H1 (cell line): ENCODE measurements at regions not wholly inside any gene's neighbourhood (a gene's known extent, or its start where the extent isn't known, plus 50 kb on each side); places are given as distances from the start of the nearest gene placed in this dataset.

Experiments used
- CTCF ChIA-PET: fragments of 300-600 bp; sonication (Branson Sonifier 250); formaldehyde crosslinking; loops from one replicate; lab custom pipeline; 2021; ENCODE audit not compliant: partially characterized antibody; lab: Charles Lee
- POLR2A ChIA-PET: fragments of 300-600 bp; sonication (Branson Sonifier 250); formaldehyde crosslinking; loops from one replicate; lab custom pipeline; 2021; ENCODE audit warnings: inconsistent platforms; ENCODE audit not compliant: partially characterized antibody; lab: Charles Lee
- DNase-seq, 2 experiments: peaks; one replicate each; pipeline versions ENCODE4 v3.0.0 to v3.0.0-alpha.2; 2010 to 2022; ENCODE audit warnings: low spot score in 2 of 2, low read depth in 1 of 2, mixed read lengths in 1 of 2
- FAIRE-seq: peaks from 2 replicates; lab custom pipeline; 2011; peaks lifted over from hg19 to GRCh38; lab: Jason Lieb, UNC
- H2AFZ ChIP-seq: 2 replicates; pipeline ENCODE4 v1.8.1; 2012; ENCODE audit warnings: low read length, inconsistent platforms
- H2AK5ac ChIP-seq: 2 replicates; pipeline ENCODE4 v1.6.1; 2013; ENCODE audit warnings: low read depth, low read length
- H2BK120ac ChIP-seq: replicated peaks from 2 replicates; pipeline ENCODE3; 2013; ENCODE audit warnings: low read depth, low read length, inconsistent platforms
- H2BK12ac ChIP-seq: 2 replicates; pipeline ENCODE4 v1.6.1; 2013; ENCODE audit warnings: low read depth, low read length
- H2BK15ac ChIP-seq: 2 replicates; pipeline ENCODE4 v1.6.1; 2013; ENCODE audit warnings: low read length
- H2BK20ac ChIP-seq: 2 replicates; pipeline ENCODE4 v1.6.1; 2013; ENCODE audit warnings: low read length
- H2BK5ac ChIP-seq: 2 replicates; pipeline ENCODE4 v1.6.1; 2013; ENCODE audit warnings: low read depth, low read length
- H3K14ac ChIP-seq: 2 replicates; pipeline ENCODE4 v1.6.1; 2013; ENCODE audit warnings: inconsistent platforms; ENCODE audit not compliant: insufficient read length
- H3K18ac ChIP-seq: 2 replicates; pipeline ENCODE4 v1.6.1; 2013; ENCODE audit warnings: low read length; ENCODE audit errors: extremely low read depth
- H3K23ac ChIP-seq: 2 replicates; pipeline ENCODE4 v1.6.1; 2013; ENCODE audit warnings: inconsistent platforms; ENCODE audit not compliant: insufficient read length
- H3K23me2 ChIP-seq: 2 replicates; pipeline ENCODE4 v1.6.1; 2013; ENCODE audit warnings: low read depth, low read length
- H3K27ac ChIP-seq: 2 replicates; pipeline ENCODE4 v1.6.1; 2011; ENCODE audit warnings: low read depth, low read length, inconsistent platforms
- H3K27me3 ChIP-seq, 4 experiments: replicated peaks in 1 of 4; 1 replicate in 1 of 4; 2 replicates in 3 of 4; pipeline versions ENCODE4 v1.6.1 to v1.8.1; 2011 to 2013; ENCODE audit warnings: low read length in 3 of 4, mild to moderate bottlenecking in 3 of 4, inconsistent platforms in 2 of 4, mixed read lengths in 2 of 4, moderate library complexity in 1 of 4; ENCODE audit not compliant: control insufficient read depth in 3 of 4, insufficient read depth in 3 of 4; ENCODE audit errors: extremely low read depth in 1 of 4
- H3K36me3 ChIP-seq, 4 experiments: 2 replicates each; pipeline versions ENCODE4 v1.6.1 to v1.8.1; 2011 to 2013; ENCODE audit warnings: mild to moderate bottlenecking in 4 of 4, low read length in 3 of 4, moderate library complexity in 2 of 4, control low read depth in 1 of 4, inconsistent platforms in 1 of 4; ENCODE audit not compliant: insufficient read depth in 4 of 4, control insufficient read depth in 2 of 4
- H3K4ac ChIP-seq: replicated peaks from 2 replicates; pipeline ENCODE3; 2013; ENCODE audit warnings: low read length, low read depth, mixed read lengths, inconsistent platforms; ENCODE audit not compliant: insufficient read length
- H3K4me1 ChIP-seq, 4 experiments: replicated peaks in 1 of 4; 1 replicate in 1 of 4; 2 replicates in 3 of 4; pipeline versions ENCODE4 v1.6.1 to v1.8.1; 2011 to 2013; ENCODE audit warnings: low read length in 3 of 4, inconsistent platforms in 2 of 4, mixed read lengths in 1 of 4; ENCODE audit not compliant: insufficient read depth in 4 of 4, control insufficient read depth in 3 of 4
- H3K4me2 ChIP-seq, 2 experiments: 2 replicates each; pipeline versions ENCODE4 v1.6.1 to v1.8.1; 2011 to 2013; ENCODE audit warnings: low read depth in 2 of 2, low read length in 2 of 2, control low read depth in 1 of 2, inconsistent platforms in 1 of 2, mild to moderate bottlenecking in 1 of 2; ENCODE audit not compliant: insufficient read depth in 1 of 2
- H3K4me3 ChIP-seq, 4 experiments: fragments of 200-600, 300-600 bp in 1 of 4; sonication (generic), shearing (Covaris generic), sonication (Bioruptor Twin) in 1 of 4; 2 replicates each; pipeline versions ENCODE4 v1.5.1 to v1.8.1; 2011 to 2016; ENCODE audit warnings: low read length in 4 of 4, low read depth in 3 of 4, control low read depth in 2 of 4, inconsistent platforms in 2 of 4, mild to moderate bottlenecking in 2 of 4, mixed read lengths in 1 of 4, moderate library complexity in 1 of 4; ENCODE audit not compliant: insufficient read depth in 2 of 4; ENCODE audit errors: extremely low read depth in 1 of 4
- H3K56ac ChIP-seq: replicated peaks from 2 replicates; pipeline ENCODE3; 2013; ENCODE audit warnings: low read depth, mild to moderate bottlenecking, mixed read lengths, low read length, inconsistent platforms; ENCODE audit not compliant: insufficient read length
- H3K79me1 ChIP-seq: 2 replicates; pipeline ENCODE4 v1.6.1; 2013; ENCODE audit warnings: low read depth, low read length, control low read depth
- H3K79me2 ChIP-seq, 2 experiments: 2 replicates each; pipeline versions ENCODE4 v1.6.1 to v1.8.1; 2012 to 2013; ENCODE audit warnings: low read length in 2 of 2, mild to moderate bottlenecking in 2 of 2, inconsistent platforms in 1 of 2; ENCODE audit not compliant: insufficient read depth in 2 of 2, control insufficient read depth in 1 of 2
- H3K9ac ChIP-seq, 4 experiments: replicated peaks in 1 of 4; 1 replicate in 1 of 4; 2 replicates in 3 of 4; pipeline versions ENCODE4 v1.6.1 to v1.8.1; 2011 to 2013; ENCODE audit warnings: low read depth in 3 of 4, low read length in 3 of 4, control low read depth in 2 of 4, mild to moderate bottlenecking in 2 of 4, moderate library complexity in 2 of 4, inconsistent platforms in 1 of 4; ENCODE audit errors: extremely low read depth in 1 of 4
- H3K9me3 ChIP-seq, 2 experiments: 2 replicates each; pipeline versions ENCODE4 v1.6.1 to v1.8.1; 2012 to 2013; ENCODE audit warnings: mild to moderate bottlenecking in 2 of 2, moderate library complexity in 2 of 2, control low read depth in 1 of 2, inconsistent platforms in 1 of 2, low read depth in 1 of 2, low read length in 1 of 2, mixed read lengths in 1 of 2; ENCODE audit not compliant: insufficient read depth in 2 of 2
- H4K20me1 ChIP-seq, 2 experiments: replicated peaks in 1 of 2; 2 replicates each; pipeline versions ENCODE3 to v1.8.1; 2011 to 2013; ENCODE audit warnings: inconsistent platforms in 2 of 2, low read length in 2 of 2, mild to moderate bottlenecking in 1 of 2; ENCODE audit not compliant: insufficient read depth in 2 of 2, control insufficient read depth in 1 of 2
- H4K5ac ChIP-seq: 2 replicates; pipeline ENCODE4 v1.6.1; 2013; ENCODE audit warnings: low read length, low read depth, mixed read lengths, inconsistent platforms; ENCODE audit not compliant: insufficient read length
- H4K8ac ChIP-seq: 2 replicates; pipeline ENCODE4 v1.8.0; 2013; ENCODE audit warnings: mild to moderate bottlenecking, moderate library complexity, low read length, inconsistent platforms; ENCODE audit not compliant: insufficient read depth; ENCODE audit errors: extremely low read depth
- H4K91ac ChIP-seq: replicated peaks from 2 replicates; pipeline ENCODE3; 2013; ENCODE audit warnings: low read length, mixed read lengths, inconsistent platforms; ENCODE audit not compliant: insufficient read length
- ATF2 ChIP-seq: IDR thresholded peaks from 2 replicates; pipeline ENCODE4 v1.6.1; 2012; ENCODE audit warnings: low read length, inconsistent platforms
- CREB1 ChIP-seq: IDR thresholded peaks from 2 replicates; pipeline ENCODE4 v1.6.1; 2012; ENCODE audit warnings: inconsistent platforms
- CTBP2 ChIP-seq: IDR thresholded peaks from 2 replicates; pipeline ENCODE4 v1.7.0; 2011; ENCODE audit warnings: borderline replicate concordance, mild to moderate bottlenecking, moderate library complexity, mixed read lengths, low read length; ENCODE audit not compliant: insufficient read depth, insufficient read length
- EGR1 ChIP-seq: IDR thresholded peaks from 2 replicates; pipeline ENCODE4 v1.6.1; 2011; ENCODE audit warnings: low read depth, low read length, borderline replicate concordance
- MAFK ChIP-seq: IDR thresholded peaks from 2 replicates; pipeline ENCODE4 v1.6.1; 2012; ENCODE audit warnings: low read depth, mild to moderate bottlenecking, improper control_type of control experiment, low read length
- RBBP5 ChIP-seq: IDR thresholded peaks from 2 replicates; pipeline ENCODE4 v1.7.1; 2012; ENCODE audit warnings: low read depth, mild to moderate bottlenecking, inconsistent platforms, low read length, moderate library complexity, borderline replicate concordance
- RFX5 ChIP-seq: IDR thresholded peaks from 2 replicates; pipeline ENCODE4 v1.6.1; 2011; ENCODE audit warnings: low read depth, low read length, improper control_type of control experiment, borderline replicate concordance
- SP2 ChIP-seq: IDR thresholded peaks from 2 replicates; pipeline ENCODE4 v1.6.1; 2012; ENCODE audit warnings: mild to moderate bottlenecking, low read length, inconsistent platforms
- SP4 ChIP-seq: IDR thresholded peaks from 2 replicates; pipeline ENCODE4 v1.6.1; 2012; ENCODE audit warnings: low read length, inconsistent platforms
- TEAD4 ChIP-seq: IDR thresholded peaks from 2 replicates; pipeline ENCODE4 v1.6.1; 2012; ENCODE audit warnings: low read depth, low read length, inconsistent platforms, mixed read lengths
- WGBS, 2 experiments: shearing (Covaris generic) in 1 of 2; methylation state at CpG; one replicate each; pipeline versions ENCODE4 v1.1.6 to v1.1.7; 2013 to 2015; ENCODE audit warnings: low lambda C conversion rate in 2 of 2, mixed read lengths in 2 of 2, inconsistent platforms in 1 of 2, low coverage in 1 of 2, missing lambda C conversion rate in 1 of 2; ENCODE audit not compliant: insufficient replicate concordance in 2 of 2, insufficient coverage in 1 of 2, insufficient read length in 1 of 2; ENCODE audit errors: extremely low coverage in 1 of 2, missing lambda C conversion rate in 1 of 2; 5-methylcytosine and 5-hydroxymethylcytosine counted together

GRCh38 chr14:97106166-97106565 is 309.0 kb downstream of the VRK1 start:
- no peak overlapping the region for H3K4me2 ChIP-seq
- POLR2A ChIA-PET = interaction anchor here (1.4 kb wide), 1 partner anchor 11 kb away, joined by 3 read pairs; no protein-coding TSS in a partner anchor
- H3K27me3 ChIP-seq = no peaks in the 10 kb centered on the region
- CTCF ChIA-PET = interaction anchor here (0.7 to 2.0 kb wide), 6 partner anchors 10 to 946 kb away, joined by 3 to 8 read pairs (median 4); no protein-coding TSS in a partner anchor
- no peak overlapping the region for H3K27ac ChIP-seq
- DNase-seq = no peak
- no peak overlapping the region for H3K9ac ChIP-seq
- no peak overlapping the region for H3K18ac ChIP-seq
- no peak overlapping the region for H2AFZ ChIP-seq
- H3K23ac ChIP-seq = no peak overlapping the region
- H4K91ac ChIP-seq = no peak overlapping the region
- FAIRE-seq = no peak
- H2BK120ac ChIP-seq = no peak overlapping the region
- no peaks in the 10 kb centered on the region for H3K9me3 ChIP-seq
- H3K4ac ChIP-seq = no peak overlapping the region
- no peak overlapping the region for H2BK20ac ChIP-seq
- no peak overlapping the region for H3K56ac ChIP-seq
- no peaks in the 10 kb centered on the region; the same call in 1 of the 2 replicates for H3K23me2 ChIP-seq
- H3K36me3 ChIP-seq = no peaks in the 10 kb centered on the region
- no peaks in the 10 kb centered on the region for H3K4me1 ChIP-seq
- H4K20me1 ChIP-seq = no peaks in the 10 kb centered on the region
- H3K14ac ChIP-seq = no peak overlapping the region
- H2AK5ac ChIP-seq = no peak overlapping the region
- H4K8ac ChIP-seq = no peak overlapping the region
- no peaks in the 10 kb centered on the region for H3K79me2 ChIP-seq
- WGBS, 2 experiments = 97% methylated on average over 5 of the region's 5 CpGs; no CpG with 5 or more reads in 1 of the 2 experiments
- no peak overlapping the region for H2BK12ac ChIP-seq
- H3K79me1 ChIP-seq = no peaks in the 10 kb centered on the region
- H3K4me3 ChIP-seq = no peak overlapping the region
- H2BK5ac ChIP-seq = no peak overlapping the region
- H4K5ac ChIP-seq = no peak overlapping the region
- 0 out of 2 replicates have a peak overlapping the region, but pooled peaks have one; percentile 32 for H2BK15ac ChIP-seq
- TF ChIP-seq RBBP5 (no peak), CTBP2 (no peak), TEAD4 (no peak), ATF2 (no peak), CREB1 (no peak), RFX5 (no peak), EGR1 (no peak), MAFK (no peak), SP4 (no peak), SP2 (no peak)
